Loucy (cell line): ENCODE measurements at regions not wholly inside any gene's neighbourhood (a gene's known extent, or its start where the extent isn't known, plus 50 kb on each side); places are given as distances from the start of the nearest gene placed in this dataset.

ENCODE experiments used
- H2AFZ ChIP-seq: fragments of 200-600 bp; sonication (generic); 2 replicates; pipeline ENCODE4 v1.6.0; 2016; ENCODE audit warnings: antibody characterized with exemption, mild to moderate bottlenecking, low read length, moderate library complexity
- H3F3A ChIP-seq: fragments of 200-600 bp; 2 replicates; pipeline ENCODE4 v1.6.0; 2016; ENCODE audit warnings: antibody characterized with exemption, low read depth, mild to moderate bottlenecking
- H3K27me3 ChIP-seq: fragments of 200-600 bp; sonication (generic); 2 replicates; pipeline ENCODE4 v1.6.1; 2014; ENCODE audit warnings: low read length, mild to moderate bottlenecking; ENCODE audit not compliant: insufficient read depth, poor library complexity, severe bottlenecking
- H3K36me3 ChIP-seq: fragments of 200-600 bp; sonication (generic); 2 replicates; pipeline ENCODE4 v1.6.1; 2016; ENCODE audit warnings: low read length; ENCODE audit not compliant: insufficient read depth
- H3K4me1 ChIP-seq: fragments of 200-600 bp; sonication (generic); 2 replicates; pipeline ENCODE4 v1.5.1; 2014; ENCODE audit warnings: low read length, mild to moderate bottlenecking; ENCODE audit not compliant: insufficient read depth, poor library complexity, severe bottlenecking
- H3K4me2 ChIP-seq: fragments of 200-600 bp; sonication (generic); 2 replicates; pipeline ENCODE4 v1.6.0; 2014; ENCODE audit warnings: antibody characterized with exemption, low read length, low read depth, mild to moderate bottlenecking; ENCODE audit not compliant: poor library complexity, severe bottlenecking
- H3K4me3 ChIP-seq: fragments of 200-600 bp; sonication (generic); 2 replicates; pipeline ENCODE4 v1.5.1; 2014; ENCODE audit warnings: low read length, mild to moderate bottlenecking, mixed read lengths; ENCODE audit not compliant: poor library complexity, severe bottlenecking
- H3K79me2 ChIP-seq: fragments of 200-600 bp; sonication (generic); 2 replicates; pipeline ENCODE4 v1.6.1; 2014; ENCODE audit warnings: low read length; ENCODE audit not compliant: insufficient read depth
- H3K9ac ChIP-seq: fragments of 200-600 bp; sonication (generic); 2 replicates; pipeline ENCODE4 v1.6.0; 2014; ENCODE audit warnings: mild to moderate bottlenecking, low read depth, low read length, moderate library complexity; ENCODE audit not compliant: poor library complexity, severe bottlenecking
- H3K9me2 ChIP-seq: fragments of 200-600 bp; sonication (generic); replicated peaks from 2 replicates; pipeline ENCODE4 v1.6.1; 2016; ENCODE audit warnings: low read depth, low read length, mixed read lengths
- H3K9me3 ChIP-seq: fragments of 200-600 bp; sonication (generic); 2 replicates; pipeline ENCODE4 v1.6.1; 2014; ENCODE audit warnings: mild to moderate bottlenecking, antibody characterized with exemption, low read length, low read depth; ENCODE audit not compliant: insufficient read depth
- H4K20me1 ChIP-seq: fragments of 200-600 bp; sonication (generic); 2 replicates; pipeline ENCODE4 v1.6.0; 2014; ENCODE audit warnings: antibody characterized with exemption, low read length, mild to moderate bottlenecking; ENCODE audit not compliant: insufficient read depth, poor library complexity, severe bottlenecking
- EZH2phosphoT487 ChIP-seq: fragments of 200-600 bp; IDR thresholded peaks from 2 replicates; pipeline ENCODE4 v1.6.1; 2018; ENCODE audit warnings: antibody characterized with exemption, mild to moderate bottlenecking, moderate library complexity, borderline replicate concordance
- TF ChIP-seq, protein P1 (sequence below): fragments of 200-600 bp; sonication (generic); conservative IDR thresholded peaks from 2 replicates; pipeline ENCODE4 v1.5.1; 2014; ENCODE audit warnings: mild to moderate bottlenecking, antibody characterized with exemption, low read length

- peak overlapping the region; percentile 38 for H2AFZ ChIP-seq
- no peak for TF ChIP-seq EZH2phosphoT487
- TF ChIP-seq, protein P1, sequence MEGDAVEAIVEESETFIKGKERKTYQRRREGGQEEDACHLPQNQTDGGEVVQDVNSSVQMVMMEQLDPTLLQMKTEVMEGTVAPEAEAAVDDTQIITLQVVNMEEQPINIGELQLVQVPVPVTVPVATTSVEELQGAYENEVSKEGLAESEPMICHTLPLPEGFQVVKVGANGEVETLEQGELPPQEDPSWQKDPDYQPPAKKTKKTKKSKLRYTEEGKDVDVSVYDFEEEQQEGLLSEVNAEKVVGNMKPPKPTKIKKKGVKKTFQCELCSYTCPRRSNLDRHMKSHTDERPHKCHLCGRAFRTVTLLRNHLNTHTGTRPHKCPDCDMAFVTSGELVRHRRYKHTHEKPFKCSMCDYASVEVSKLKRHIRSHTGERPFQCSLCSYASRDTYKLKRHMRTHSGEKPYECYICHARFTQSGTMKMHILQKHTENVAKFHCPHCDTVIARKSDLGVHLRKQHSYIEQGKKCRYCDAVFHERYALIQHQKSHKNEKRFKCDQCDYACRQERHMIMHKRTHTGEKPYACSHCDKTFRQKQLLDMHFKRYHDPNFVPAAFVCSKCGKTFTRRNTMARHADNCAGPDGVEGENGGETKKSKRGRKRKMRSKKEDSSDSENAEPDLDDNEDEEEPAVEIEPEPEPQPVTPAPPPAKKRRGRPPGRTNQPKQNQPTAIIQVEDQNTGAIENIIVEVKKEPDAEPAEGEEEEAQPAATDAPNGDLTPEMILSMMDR: peak; percentile 69
These were observed 455.0 kb upstream of the GJE1 start for GRCh38 chr6:141677598-141678211.

DNA sequence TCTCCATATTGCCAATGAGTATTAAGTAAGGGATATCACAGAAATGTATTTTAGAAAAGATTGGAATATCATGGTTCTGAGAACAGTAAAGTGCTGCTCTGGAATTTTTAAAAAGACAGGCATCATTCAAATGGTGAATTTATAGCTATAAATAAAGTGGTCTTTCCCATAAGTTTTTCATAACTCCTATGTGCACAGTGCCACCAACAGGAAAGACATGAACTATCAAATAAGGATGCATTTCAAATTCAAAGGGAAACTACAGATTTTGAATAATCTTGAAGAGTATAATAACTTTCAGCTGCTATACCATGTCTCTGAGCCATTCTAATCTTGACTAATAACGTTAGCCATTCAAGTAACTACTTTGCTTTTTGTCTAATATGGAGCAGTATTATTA lies 456.8 kb upstream of the GJE1 start:
- H3K27me3 ChIP-seq: no peaks in the 10 kb centered on the region
- no peak overlapping the region for H3K4me3 ChIP-seq
- H2AFZ ChIP-seq: no peak overlapping the region
- TF ChIP-seq, protein P1: peak; percentile 51
- TF ChIP-seq EZH2phosphoT487: no peak
- H3K9ac ChIP-seq: no peak overlapping the region
- H3K4me2 ChIP-seq: no peak overlapping the region
- H3K4me1 ChIP-seq: no peaks in the 10 kb centered on the region
- H4K20me1 ChIP-seq: no peaks in the 10 kb centered on the region
- no peaks in the 10 kb centered on the region for H3K79me2 ChIP-seq
- no peaks in the 10 kb centered on the region for H3K9me2 ChIP-seq
- H3K36me3 ChIP-seq: no peaks in the 10 kb centered on the region
- H3K9me3 ChIP-seq: no peaks in the 10 kb centered on the region
- H3F3A ChIP-seq: no peaks in the 10 kb centered on the region

More at GRCh38 chr6:141677598-141678211, 455.0 kb upstream of the GJE1 start:
- Histone ChIP-seq H3K79me2 (no peaks in the 10 kb centered on the region), H3F3A (no peaks in the 10 kb centered on the region), H3K9me3 (no peaks in the 10 kb centered on the region), H3K9ac (no peak overlapping the region), H4K20me1 (no peaks in the 10 kb centered on the region), H3K4me1 (no peaks in the 10 kb centered on the region), H3K27me3 (no peaks in the 10 kb centered on the region), H3K36me3 (no peaks in the 10 kb centered on the region), H3K4me3 (no peak overlapping the region), H3K9me2 (no peaks in the 10 kb centered on the region), H3K4me2 (no peak overlapping the region)

DNA sequence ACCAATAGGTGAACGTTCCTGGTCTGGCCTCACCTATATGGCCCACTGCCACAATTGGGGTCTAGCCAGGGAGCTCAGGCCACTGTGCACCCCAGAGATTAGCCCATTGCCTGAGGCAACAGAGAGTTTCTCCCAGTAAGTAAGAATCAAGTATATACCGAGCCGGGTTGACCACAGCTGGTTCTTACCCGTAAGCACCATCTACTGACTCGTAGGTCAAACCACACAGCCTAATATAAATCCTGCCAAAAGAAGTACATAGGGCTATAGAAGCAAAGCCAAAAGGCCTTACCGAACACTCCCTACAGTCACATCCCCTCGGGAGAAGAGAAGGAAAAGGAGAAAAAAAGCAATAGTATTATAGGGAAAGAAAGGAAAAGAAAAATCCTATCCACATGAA lies 463.6 kb upstream of the GJE1 start:
- no peaks in the 10 kb centered on the region for H3K4me1 ChIP-seq
- H3K4me3 ChIP-seq: no peak overlapping the region
- no peaks in the 10 kb centered on the region for H3K27me3 ChIP-seq
- no peak for TF ChIP-seq EZH2phosphoT487
- TF ChIP-seq, protein P1: no peak
- H2AFZ ChIP-seq: no peak overlapping the region
- no peak overlapping the region for H3K4me2 ChIP-seq
- no peaks in the 10 kb centered on the region for H3K9me3 ChIP-seq
- H3F3A ChIP-seq: no peaks in the 10 kb centered on the region
- no peaks in the 10 kb centered on the region for H3K9me2 ChIP-seq
- no peaks in the 10 kb centered on the region for H3K79me2 ChIP-seq
- H4K20me1 ChIP-seq: no peaks in the 10 kb centered on the region
- no peak overlapping the region for H3K9ac ChIP-seq
- no peaks in the 10 kb centered on the region for H3K36me3 ChIP-seq
